Neural cell (in vitro differentiated cells): ENCODE measurements at regions not wholly inside any gene's neighbourhood (a gene's known extent, or its start where the extent isn't known, plus 50 kb on each side); places are given as distances from the start of the nearest gene placed in this dataset.
"Not testable (repeated sequence)": the region's sequence is repeated elsewhere in the genome, so short reads cannot be mapped to it uniquely, and the experiment has no call there.

ENCODE experiments used
- H2AFZ ChIP-seq: fragments of 200-600, 300-800 bp; sonication (generic), shearing (Covaris generic); 2 replicates; pipeline ENCODE4 v1.6.0; 2014; ENCODE audit warnings: low read depth, mild to moderate bottlenecking, antibody characterized with exemption, low read length, moderate library complexity
- H3F3A ChIP-seq: fragments of 200-600 bp; shearing (Covaris generic); 2 replicates; pipeline ENCODE4 v1.6.1; 2016; ENCODE audit warnings: mild to moderate bottlenecking, moderate library complexity, mixed read lengths, antibody characterized with exemption, low read length; ENCODE audit not compliant: insufficient read depth, poor library complexity, severe bottlenecking
- H3K27ac ChIP-seq: fragments of 200-600, 300-800 bp; sonication (generic), shearing (Covaris generic); 2 replicates; pipeline ENCODE4 v1.5.1; 2014; ENCODE audit warnings: mild to moderate bottlenecking, low read length, moderate library complexity
- H3K27me3 ChIP-seq: fragments of 300-800, 200-600 bp; sonication (generic), shearing (Covaris generic); 2 replicates; pipeline ENCODE4 v1.6.0; 2014; ENCODE audit warnings: mild to moderate bottlenecking, low read depth, low read length, moderate library complexity; ENCODE audit not compliant: insufficient read depth
- H3K36me3 ChIP-seq: fragments of 300-800, 200-600 bp; sonication (generic), shearing (Covaris generic); 2 replicates; pipeline ENCODE4 v1.5.1; 2014; ENCODE audit warnings: mild to moderate bottlenecking, antibody characterized with exemption, low read length, moderate library complexity; ENCODE audit not compliant: insufficient read depth
- H3K4me2 ChIP-seq: fragments of 300-800, 200-600 bp; sonication (generic), shearing (Covaris generic); 2 replicates; pipeline ENCODE4 v1.6.0; 2014; ENCODE audit warnings: mild to moderate bottlenecking, low read length
- H3K4me3 ChIP-seq: fragments of 300-800, 200-600 bp; sonication (generic), shearing (Covaris generic); 2 replicates; pipeline ENCODE4 v1.5.1; 2014; ENCODE audit warnings: mild to moderate bottlenecking, low read length, moderate library complexity
- H3K79me2 ChIP-seq: fragments of 200-600 bp; shearing (Covaris generic); replicated peaks from 2 replicates; pipeline ENCODE4 v1.6.0; 2014; ENCODE audit warnings: mild to moderate bottlenecking, low read length, moderate library complexity; ENCODE audit not compliant: insufficient read depth
- H3K9ac ChIP-seq: fragments of 300-800, 200-600 bp; sonication (generic), shearing (Covaris generic); 2 replicates; pipeline ENCODE4 v1.6.1; 2016; ENCODE audit warnings: mild to moderate bottlenecking, low read length, mixed read lengths
- H3K9me2 ChIP-seq: fragments of 200-600 bp; shearing (Covaris generic); 2 replicates; pipeline ENCODE4 v1.6.1; 2016; ENCODE audit warnings: mild to moderate bottlenecking, low read length, mixed read lengths; ENCODE audit not compliant: insufficient read depth
- H3K9me3 ChIP-seq: fragments of 200-600, 300-800 bp; sonication (generic), shearing (Covaris generic); 2 replicates; pipeline ENCODE4 v1.6.1; 2016; ENCODE audit warnings: mild to moderate bottlenecking, mixed run types, low read length, moderate library complexity, mixed read lengths
- H4K20me1 ChIP-seq: fragments of 200-600 bp; shearing (Covaris generic); 2 replicates; pipeline ENCODE4 v1.6.1; 2016; ENCODE audit warnings: mild to moderate bottlenecking, mixed run types; ENCODE audit not compliant: insufficient read depth
- CTCF ChIP-seq: fragments of 450-650 bp; IDR thresholded peaks from 2 replicates; pipeline ENCODE4 v1.5.1; 2014; ENCODE audit warnings: antibody characterized with exemption, mild to moderate bottlenecking, moderate library complexity; ENCODE audit not compliant: poor library complexity, severe bottlenecking
- EP300 ChIP-seq: fragments of 450-650 bp; conservative IDR thresholded peaks from 2 replicates; pipeline ENCODE4 v1.6.1; 2014; ENCODE audit warnings: antibody characterized with exemption, mild to moderate bottlenecking, moderate library complexity; ENCODE audit not compliant: poor library complexity, severe bottlenecking
- EZH2 ChIP-seq: fragments of 200-600, 300-800 bp; shearing (Covaris generic), sonication (generic); IDR thresholded peaks from 2 replicates; pipeline ENCODE4 v1.6.1; 2014; ENCODE audit warnings: antibody characterized with exemption, low read length, borderline replicate concordance, mild to moderate bottlenecking; ENCODE audit not compliant: insufficient read depth, poor library complexity, severe bottlenecking
- MXI1 ChIP-seq: fragments of 450-650 bp; conservative IDR thresholded peaks from 2 replicates; pipeline ENCODE4 v1.6.1; 2014; ENCODE audit warnings: antibody characterized with exemption, mild to moderate bottlenecking; ENCODE audit not compliant: poor library complexity, severe bottlenecking
- POLR2AphosphoS5 ChIP-seq: IDR thresholded peaks from 2 replicates; pipeline ENCODE4 v1.6.1; 2012
- RAD21 ChIP-seq: fragments of 450-650 bp; conservative IDR thresholded peaks from 2 replicates; pipeline ENCODE4 v1.6.1; 2014; ENCODE audit warnings: antibody characterized with exemption, mild to moderate bottlenecking, moderate library complexity
- SMC3 ChIP-seq: fragments of 450-650 bp; conservative IDR thresholded peaks from 2 replicates; pipeline ENCODE4 v1.6.1; 2014; ENCODE audit warnings: antibody characterized with exemption, mild to moderate bottlenecking, moderate library complexity; ENCODE audit not compliant: poor library complexity
- TAF1 ChIP-seq: IDR thresholded peaks from 2 replicates; pipeline ENCODE4 v1.6.1; 2012; ENCODE audit warnings: low read depth
- TF ChIP-seq, protein P1 (sequence below): IDR thresholded peaks from 2 replicates; pipeline ENCODE4 v1.6.1; 2012; ENCODE audit warnings: borderline replicate concordance

- Histone ChIP-seq H3K9me3 (no peaks in the 10 kb centered on the region), H3K4me3 (no peak overlapping the region), H3K4me2 (no peak overlapping the region), H3K27me3 (no peaks in the 10 kb centered on the region), H3K9ac (no peak overlapping the region), H4K20me1 (no peaks in the 10 kb centered on the region), H3F3A (no peaks in the 10 kb centered on the region), H3K27ac (no peak overlapping the region), H2AFZ (no peak overlapping the region), H3K79me2 (no peaks in the 10 kb centered on the region), H3K36me3 (no peaks in the 10 kb centered on the region), H3K9me2 (no peaks in the 10 kb centered on the region)
- TF ChIP-seq POLR2AphosphoS5 (no peak), TAF1 (no peak)
Measured at GRCh38 chr2:18268400-18268799, 292.1 kb downstream of the RDH14 start.

GRCh38 chr2:18267501-18267900 lies 293.0 kb downstream of the RDH14 start:
- Histone ChIP-seq H3K9me2 (no peaks in the 10 kb centered on the region), H3K36me3 (no peaks in the 10 kb centered on the region), H3K9ac (no peak overlapping the region), H3F3A (no peaks in the 10 kb centered on the region), H3K79me2 (no peaks in the 10 kb centered on the region), H3K27ac (no peak overlapping the region), H4K20me1 (no peaks in the 10 kb centered on the region), H3K9me3 (no peaks in the 10 kb centered on the region), H3K4me3 (no peak overlapping the region), H3K27me3 (no peaks in the 10 kb centered on the region), H3K4me2 (no peak overlapping the region), H2AFZ (no peak overlapping the region)
- TF ChIP-seq EZH2 (no peak), RAD21 (no peak), POLR2AphosphoS5 (no peak), CTCF (no peak), SMC3 (no peak), MXI1 (no peak), EP300 (no peak), TAF1 (no peak)
- TF ChIP-seq, protein P1, sequence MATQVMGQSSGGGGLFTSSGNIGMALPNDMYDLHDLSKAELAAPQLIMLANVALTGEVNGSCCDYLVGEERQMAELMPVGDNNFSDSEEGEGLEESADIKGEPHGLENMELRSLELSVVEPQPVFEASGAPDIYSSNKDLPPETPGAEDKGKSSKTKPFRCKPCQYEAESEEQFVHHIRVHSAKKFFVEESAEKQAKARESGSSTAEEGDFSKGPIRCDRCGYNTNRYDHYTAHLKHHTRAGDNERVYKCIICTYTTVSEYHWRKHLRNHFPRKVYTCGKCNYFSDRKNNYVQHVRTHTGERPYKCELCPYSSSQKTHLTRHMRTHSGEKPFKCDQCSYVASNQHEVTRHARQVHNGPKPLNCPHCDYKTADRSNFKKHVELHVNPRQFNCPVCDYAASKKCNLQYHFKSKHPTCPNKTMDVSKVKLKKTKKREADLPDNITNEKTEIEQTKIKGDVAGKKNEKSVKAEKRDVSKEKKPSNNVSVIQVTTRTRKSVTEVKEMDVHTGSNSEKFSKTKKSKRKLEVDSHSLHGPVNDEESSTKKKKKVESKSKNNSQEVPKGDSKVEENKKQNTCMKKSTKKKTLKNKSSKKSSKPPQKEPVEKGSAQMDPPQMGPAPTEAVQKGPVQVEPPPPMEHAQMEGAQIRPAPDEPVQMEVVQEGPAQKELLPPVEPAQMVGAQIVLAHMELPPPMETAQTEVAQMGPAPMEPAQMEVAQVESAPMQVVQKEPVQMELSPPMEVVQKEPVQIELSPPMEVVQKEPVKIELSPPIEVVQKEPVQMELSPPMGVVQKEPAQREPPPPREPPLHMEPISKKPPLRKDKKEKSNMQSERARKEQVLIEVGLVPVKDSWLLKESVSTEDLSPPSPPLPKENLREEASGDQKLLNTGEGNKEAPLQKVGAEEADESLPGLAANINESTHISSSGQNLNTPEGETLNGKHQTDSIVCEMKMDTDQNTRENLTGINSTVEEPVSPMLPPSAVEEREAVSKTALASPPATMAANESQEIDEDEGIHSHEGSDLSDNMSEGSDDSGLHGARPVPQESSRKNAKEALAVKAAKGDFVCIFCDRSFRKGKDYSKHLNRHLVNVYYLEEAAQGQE, result no peak

- H3K9ac ChIP-seq, H2AFZ ChIP-seq, H3K4me3 ChIP-seq, H4K20me1 ChIP-seq, H3K9me3 ChIP-seq, H3K27ac ChIP-seq, H3K27me3 ChIP-seq, H3K36me3 ChIP-seq, H3K4me2 ChIP-seq, H3K9me2 ChIP-seq, H3K79me2 ChIP-seq, H3F3A ChIP-seq: not testable (repeated sequence)
Measured at GRCh38 chr2:18266699-18267098, 293.8 kb downstream of the RDH14 start.
